ENCODE measurements at regions not wholly inside any gene's neighbourhood (a gene's known extent, or its start where the extent isn't known, plus 50 kb on each side); places are given as distances from the start of the nearest gene placed in this dataset.
"Not testable (repeated sequence)": the region's sequence is repeated elsewhere in the genome, so short reads cannot be mapped to it uniquely, and the experiment has no call there.

DNA sequence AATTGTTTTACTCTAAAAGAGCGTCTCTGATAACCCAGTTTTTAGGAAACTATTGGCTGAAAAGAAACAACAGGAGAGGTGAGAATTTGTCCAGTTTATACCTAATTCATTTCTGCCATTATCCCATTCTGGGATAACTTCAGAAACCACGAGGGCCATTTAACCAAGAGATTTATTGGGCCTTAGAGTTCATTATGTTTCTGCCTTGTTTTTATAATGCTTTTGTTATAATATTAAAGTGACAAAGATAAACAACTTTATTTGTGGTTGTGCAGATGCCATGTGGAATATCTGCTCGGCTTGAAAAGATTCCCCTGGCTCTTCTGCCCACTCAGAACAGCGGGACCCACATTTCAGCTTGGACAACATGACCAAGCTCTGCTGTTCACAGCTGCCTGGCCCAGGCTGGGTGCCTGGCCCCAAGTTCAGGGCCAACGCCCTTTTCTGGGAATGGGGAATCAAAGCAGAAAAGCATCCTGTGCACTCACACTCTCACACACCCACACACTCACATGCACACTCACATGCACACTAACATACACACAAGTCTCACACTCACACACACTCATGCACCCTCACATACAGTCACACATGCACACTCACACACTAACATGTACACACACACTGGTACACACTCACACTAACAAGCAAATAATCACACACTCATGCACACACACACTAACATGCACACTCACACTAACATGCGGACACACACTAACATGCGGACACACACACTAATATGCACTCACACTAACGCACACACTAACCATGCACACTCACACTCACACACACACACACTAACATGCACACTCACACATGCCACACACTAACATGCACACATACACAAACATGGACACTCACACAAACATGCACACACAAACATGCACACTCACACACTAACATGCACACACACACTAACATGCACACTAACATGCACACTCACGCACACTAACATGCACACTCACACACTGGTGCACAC is 86.7 kb upstream of the NEDD9 start:
- no peak for DNase-seq

DNA sequence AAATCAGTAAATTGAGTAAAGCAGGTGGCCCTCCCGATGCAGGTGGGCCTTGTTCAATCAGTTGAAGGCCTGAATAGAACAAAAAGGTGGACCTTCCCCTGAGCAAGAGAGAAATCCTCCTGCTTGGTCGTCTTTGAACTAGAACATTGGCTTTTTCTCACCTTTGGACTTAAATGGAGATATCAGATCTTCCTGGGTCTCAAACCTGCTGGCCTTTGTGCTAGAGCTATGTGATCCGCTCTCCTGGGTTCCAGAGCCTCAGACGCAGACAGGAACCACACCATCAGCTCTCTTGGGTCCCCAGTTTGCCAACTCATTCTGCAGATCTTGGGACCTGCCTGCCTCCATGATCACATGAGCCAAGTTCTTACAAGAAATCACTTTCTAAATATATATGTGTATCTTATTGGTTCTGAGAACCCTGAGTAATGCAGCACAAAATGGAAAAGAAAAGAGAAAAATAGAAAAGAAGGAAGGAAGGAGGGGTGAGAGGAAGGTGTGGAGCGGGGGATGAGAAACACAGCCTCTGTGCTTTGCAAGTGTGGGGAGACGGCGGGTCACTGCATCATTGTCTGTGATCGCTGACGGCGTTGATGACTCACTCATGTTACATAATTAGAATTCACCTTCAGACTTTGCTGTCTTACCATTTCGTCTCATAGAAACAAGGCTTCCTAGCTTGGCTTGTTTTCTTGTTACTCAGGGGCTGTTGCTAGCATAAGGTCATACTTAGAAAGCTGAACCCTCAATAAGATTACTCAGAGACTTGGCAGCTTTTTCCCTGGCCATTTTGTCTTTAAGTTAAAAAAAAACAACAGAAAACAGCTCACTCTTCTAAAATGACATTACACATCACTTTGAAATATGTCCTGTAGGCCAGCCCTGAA is 85.7 kb upstream of the NEDD9 start:
- DNase-seq: no peak

DNA sequence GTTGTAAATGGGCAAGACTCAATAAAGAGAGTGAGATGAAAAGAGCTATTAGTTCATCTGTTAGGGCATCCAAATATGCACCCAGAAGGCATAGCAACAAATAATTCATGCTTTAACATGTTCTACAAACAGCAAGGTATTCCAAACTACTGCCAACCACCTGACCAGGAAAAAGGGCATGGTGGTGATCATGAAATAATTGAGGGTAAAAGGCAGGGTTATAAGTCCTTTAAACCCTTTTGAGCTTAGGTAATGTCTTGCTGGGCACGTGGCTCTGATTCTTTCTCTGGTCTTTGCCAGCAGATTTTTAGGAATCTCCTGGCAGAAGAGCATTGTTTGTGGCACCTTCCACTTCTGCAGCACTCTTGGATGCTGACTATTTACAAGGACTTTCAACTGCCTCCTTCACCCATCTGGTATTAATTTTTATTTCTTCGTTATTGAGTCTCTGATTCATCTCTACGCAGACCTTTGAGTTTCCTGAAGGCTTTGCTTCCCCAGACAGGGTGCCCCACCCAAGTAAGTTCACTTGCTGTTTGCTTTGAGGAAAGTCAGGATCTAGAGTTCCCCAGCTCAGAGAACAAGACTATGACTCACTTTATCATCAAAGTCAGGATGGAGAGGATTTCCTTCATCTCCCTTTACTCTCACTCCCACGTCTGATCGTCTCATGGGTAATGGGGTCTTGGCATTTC is 83.4 kb upstream of the NEDD9 start:
- DNase-seq: no peak

DNA sequence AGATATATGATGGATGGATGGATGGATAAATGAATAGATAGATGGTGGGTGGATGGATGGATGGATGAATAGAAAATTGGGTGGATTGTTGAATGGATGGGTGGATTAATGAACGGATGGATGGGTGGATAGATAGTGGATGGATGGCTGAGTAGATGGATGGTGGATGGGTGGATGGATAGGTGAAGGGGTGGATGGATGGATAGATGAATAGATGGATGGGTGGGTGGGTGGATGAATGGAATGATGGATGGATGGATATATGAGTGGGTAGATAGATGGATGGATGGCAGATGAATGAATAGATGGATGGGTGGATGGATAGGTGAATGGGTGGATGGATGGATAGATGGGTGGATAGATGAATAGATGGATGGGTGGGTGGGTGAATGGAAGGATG is 80.7 kb upstream of the NEDD9 start:
- no peak for DNase-seq

DNA sequence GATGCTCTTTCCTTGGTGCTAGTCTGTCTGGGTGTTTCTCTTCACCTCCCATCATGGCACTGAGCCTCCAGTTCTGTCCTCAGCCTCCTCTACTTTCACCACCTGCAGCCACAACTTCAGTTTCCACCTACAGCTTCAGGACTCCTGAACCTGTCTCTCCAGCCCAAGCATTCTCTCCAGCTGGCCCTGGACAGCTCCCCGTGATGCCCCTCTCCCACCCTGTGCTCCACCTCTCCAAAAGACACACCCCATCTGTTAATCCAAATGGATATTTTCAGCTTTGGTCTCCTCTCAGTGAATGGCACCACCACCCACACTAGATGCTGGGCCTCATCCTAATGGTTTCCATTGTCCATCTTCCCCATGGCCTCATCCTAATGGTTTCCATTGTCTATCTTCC is 79.5 kb upstream of the NEDD9 start:
- DNase-seq: no peak

DNA sequence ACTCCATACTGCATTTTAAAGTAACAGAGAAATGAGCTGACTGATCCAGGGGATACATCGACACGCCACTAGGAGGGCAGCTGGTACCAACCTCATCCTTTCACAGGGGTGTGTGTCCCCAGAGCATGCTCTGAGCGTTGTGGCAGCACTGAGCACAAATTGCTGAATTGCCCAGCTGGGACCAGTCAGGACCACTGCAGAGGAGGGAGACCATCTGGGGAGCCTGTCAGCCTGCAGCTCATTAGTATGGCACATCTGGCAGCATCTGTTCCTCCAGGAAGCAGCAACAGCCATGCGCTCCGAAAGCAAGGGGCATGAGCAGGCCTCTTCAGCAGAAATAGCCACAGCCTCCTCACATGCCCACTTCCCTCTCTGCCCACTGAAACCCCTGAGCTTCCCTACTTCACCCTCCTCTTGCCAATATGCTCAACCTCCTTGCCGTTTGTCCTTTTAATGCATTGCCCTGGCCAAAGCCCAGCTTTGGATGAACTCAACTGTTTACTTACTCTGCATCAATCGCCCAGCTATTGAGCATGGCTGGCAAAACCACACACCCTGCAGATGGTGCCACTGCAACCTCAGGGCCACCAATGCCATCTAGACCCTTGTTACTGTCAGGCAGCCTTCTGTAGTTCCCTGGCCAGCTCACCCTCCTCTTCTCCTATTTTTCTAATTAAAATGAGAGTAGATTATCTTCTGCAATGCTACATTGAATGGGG is 77.6 kb upstream of the NEDD9 start:
- DNase-seq: no peak

DNA sequence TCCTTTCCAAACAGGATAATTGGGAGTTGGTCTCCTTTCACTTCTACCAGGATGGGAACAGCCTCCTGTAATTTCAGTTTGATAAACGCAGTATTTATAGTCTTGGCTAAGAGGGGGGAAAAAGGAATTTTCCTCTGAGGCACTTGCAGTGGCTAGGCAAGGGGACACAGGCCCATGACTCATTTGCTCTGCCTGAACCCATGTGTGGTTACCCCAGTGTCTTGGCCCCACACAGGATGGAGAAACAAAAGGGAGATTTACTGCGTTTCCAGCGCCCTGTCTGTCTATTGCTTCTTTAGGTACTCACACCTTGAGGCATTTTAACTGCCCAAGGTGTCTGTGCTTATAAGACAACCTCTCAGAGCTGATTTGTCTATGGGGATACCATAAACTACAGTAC is 74.8 kb upstream of the NEDD9 start:
- no peak for DNase-seq

DNA sequence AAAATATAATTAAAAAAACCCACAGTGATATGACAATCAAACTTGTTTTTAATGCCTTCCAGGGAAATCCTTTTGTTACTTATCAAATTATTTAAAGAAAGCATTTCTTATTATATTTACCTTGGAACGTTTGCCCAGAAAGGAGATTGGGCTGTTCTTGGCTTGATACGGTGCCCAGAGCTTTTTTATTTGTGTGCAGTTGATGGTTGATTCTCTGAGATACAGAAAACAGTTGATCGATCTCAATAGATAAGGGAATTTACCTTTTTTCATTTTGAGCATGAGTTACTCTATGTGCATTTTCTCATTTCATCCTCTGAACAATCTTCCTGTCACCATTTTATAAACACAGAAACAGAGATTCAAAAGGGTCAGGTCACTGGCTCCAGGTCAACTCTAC is 72.5 kb upstream of the NEDD9 start:
- no peak for DNase-seq

DNA sequence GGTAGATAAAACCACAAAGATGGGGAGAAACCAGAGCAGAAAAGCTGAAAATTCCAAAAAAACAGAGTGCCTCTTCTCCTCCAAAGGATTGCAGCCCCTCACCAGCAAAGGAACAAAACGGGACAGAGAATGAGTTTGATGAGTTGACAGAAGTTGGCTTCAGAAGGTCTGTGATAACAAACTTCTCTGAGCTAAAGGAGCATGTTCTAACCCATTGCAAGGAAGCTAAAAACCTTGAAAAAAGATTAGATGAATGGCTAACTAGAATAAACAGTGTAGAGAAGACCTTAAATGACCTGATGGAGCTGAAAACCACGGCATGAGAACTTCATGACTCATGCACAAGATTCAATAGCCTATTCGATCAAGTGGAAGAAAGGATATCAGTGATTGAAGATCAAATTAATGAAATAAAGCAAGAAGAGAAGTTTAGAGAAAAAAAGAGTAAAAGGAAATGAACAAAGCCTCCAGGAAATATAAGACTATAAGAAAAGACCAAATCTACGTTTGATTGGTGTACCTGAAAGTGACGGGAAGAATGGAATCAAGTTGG is 67.5 kb upstream of the NEDD9 start:
- DNase-seq: not testable (repeated sequence)

DNA sequence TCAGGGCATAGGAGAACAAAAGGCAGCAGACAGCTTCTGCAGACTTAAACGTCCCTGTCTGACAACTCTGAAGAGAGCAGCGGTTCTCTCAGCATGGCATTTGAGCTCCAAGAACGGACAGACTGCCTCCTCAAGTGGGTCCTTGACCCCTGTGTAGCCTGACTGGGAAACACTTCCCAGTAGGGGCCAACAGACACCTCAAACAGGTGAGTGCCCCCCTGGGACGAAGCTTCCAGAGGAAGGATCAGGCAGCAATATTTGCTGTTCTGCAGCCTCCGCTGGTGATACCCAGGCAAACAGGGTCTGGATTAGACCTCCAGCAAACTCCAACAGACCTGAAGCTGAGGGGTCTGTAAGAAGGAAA is 66.9 kb upstream of the NEDD9 start:
- not testable (repeated sequence) for DNase-seq

DNA sequence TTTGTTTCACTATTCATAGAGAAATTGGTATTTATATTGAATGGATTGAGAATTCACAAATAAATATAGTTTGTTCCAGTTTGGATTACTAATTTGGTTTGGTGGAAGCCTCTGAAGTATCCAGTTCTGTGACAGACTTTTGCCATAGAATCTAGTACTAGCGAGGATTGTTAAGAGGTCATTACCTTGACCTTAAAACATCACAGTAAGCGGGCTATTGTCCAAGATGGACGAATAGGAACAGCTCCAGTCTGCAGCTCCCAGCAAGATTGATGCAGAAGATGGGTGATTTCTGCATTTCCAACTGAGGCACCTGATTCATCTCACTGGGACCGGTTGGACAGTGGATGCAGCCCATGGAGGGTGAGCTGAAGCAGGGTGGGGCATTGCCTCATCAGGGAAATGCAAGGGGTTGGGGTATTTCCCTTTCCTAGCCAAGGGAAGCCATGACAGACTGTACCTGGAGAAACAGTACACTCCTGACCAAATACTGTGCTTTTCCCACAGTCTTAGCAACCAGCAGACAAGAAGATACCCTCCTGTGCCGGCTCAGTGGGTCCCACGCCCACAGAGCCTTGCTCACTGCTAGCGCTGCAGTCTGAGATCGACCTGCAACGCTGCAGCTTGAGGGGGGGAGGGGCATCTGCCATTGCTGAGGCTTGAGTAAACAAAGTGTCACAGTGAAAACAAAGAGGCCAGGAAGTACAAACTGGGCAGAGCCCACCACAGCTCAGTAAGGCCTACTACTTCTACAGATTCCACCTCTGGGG is 66.4 kb upstream of the NEDD9 start:
- DNase-seq: peak; percentile 29

DNA sequence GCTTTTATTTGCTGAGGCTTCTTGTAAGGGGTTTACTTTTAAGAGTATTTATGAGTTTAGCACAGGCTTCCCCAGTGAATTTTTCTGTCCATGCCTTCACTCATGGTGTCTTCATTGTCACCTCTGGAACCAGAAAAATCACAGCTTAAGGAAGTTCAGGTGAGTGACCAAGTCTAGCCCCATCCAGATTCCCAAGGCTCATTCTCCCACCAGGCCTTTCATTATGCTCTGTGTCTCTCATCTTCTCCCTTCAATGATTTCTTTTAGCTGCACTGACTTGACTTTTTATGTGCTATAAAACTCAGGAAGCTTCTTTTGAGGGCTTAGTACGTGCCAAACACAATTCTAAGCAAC is 64.9 kb upstream of the NEDD9 start:
- no peak for DNase-seq

DNA sequence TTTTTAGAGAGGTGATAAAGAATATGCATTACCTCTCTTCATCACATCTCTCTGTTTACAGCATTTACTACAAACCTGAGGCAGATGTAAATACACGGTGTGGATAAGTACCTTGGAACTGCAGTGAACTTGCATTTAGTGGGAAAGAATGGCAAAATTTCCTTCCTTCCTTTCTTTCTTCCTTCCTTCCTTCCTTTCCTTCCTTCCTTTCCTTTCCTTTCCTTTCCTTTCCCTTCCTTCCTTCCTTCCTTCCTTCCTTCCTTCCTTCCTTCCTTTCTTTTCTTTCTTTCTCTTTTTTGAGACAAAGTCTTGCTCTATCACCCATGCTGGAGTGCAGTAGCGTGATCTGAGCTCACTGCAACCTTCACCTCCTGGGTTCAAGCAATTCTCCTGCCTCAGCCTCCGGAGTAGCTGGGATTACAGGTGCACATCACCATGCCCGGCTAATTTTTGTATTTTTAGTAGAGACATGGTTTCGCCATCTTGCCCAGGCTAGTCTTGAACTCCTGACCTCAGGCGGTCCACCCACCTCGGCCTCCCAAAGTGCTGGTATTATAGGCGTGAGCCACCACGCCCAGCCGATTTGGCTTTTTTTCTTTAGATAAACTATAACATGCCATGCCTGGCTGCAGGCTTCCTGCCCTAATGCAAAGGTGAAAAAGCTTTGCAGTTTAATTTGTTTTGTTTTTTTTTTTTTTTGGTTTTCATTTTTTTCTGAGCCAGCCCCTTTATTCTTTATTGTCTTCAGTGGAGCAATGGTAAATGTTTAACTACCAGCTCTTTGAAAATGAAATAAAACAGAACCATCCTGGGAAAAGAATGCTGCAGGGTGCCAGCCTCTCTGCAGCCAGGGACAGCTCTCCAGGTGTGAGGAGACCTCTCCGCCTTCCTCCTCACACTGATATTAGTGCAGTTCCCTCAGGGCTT is 64.2 kb upstream of the NEDD9 start:
- DNase-seq: no peak

DNA sequence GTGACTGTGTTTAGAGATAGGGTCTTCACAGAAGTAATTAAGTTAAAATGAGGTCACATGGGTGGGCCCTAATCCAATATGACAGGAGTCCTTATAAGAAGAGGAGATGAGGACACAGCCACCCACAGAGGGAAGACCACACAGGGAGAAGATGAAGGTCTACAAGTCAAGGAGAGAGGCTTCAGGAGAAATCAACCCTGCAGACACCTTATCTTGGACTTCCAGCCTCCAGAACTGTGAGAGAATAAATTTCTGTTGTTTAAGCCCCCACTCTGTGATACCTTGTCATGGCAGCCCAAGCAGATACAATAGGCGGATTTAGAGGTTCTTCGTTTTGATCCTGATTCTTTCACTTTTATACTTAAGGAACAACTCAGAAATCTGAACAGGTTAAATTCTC is 63.5 kb upstream of the NEDD9 start:
- no peak for DNase-seq

DNA sequence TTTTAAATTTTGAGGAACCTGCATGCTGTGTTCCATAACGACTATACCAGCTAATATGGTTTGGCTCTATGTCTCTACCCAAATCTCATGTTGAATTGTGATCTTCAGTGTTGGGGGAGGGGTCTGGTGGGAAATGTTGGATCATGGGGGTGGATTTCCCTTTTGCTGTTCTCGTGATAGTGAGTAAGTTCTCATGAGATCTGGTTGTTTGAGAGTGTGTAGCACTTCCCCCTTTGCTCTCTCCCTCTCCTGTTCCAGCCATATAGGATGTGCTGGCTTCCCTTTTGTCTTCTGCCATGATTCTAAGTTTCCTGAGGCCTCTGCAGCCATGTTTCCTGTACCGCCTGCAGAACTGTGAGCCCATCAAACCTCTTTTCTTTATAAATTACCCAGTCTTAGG is 61.8 kb upstream of the NEDD9 start:
- DNase-seq: no peak

DNA sequence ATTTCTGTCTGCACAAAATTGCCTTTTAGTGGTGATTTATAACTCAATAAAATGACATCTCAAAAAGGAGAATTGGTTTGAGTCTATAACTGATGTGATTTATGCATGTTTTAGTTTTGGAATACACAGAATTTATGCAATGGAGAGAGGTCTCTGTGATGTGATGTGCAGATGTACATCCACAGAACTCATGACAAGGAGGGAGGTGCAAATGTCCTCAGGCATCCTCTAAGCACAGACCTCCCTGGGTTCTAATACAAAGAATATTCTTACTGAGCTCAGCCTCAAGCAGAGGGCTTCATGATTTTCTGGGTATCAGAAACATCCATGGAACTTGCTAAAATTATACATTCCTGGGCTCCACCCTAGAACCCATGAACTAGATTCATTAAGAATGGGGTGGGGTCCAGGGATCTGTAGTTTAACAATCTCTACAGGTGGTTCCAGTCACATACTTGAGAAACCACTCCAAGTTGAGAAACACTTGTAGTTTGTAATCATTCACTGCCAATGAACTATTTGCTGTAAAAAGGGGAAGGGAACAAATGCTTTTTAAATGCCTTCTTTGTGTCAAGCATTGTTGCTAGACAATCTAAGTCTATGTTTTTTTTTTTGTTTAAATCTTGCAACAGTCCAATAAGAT is 60.2 kb upstream of the NEDD9 start:
- no peak for DNase-seq

DNA sequence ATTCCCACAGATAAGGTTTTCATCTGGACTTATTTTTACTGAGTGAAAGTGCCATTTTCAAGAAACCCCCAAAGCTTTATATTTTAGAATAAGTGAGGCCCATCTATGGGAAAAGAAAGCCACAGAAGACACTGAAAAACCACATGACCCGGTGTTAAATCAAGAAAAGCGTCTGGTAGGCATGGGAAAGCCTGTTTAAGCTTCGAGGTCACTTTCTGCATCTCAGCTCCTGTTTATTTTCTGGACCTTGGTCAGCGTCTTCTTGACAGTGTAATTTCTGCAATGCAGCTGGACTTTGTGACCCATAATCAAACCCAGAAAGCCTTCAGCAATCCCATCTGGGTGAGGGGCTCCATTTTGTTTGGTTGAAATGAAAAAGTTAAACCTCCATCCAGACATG is 59.6 kb upstream of the NEDD9 start:
- no peak for DNase-seq

DNA sequence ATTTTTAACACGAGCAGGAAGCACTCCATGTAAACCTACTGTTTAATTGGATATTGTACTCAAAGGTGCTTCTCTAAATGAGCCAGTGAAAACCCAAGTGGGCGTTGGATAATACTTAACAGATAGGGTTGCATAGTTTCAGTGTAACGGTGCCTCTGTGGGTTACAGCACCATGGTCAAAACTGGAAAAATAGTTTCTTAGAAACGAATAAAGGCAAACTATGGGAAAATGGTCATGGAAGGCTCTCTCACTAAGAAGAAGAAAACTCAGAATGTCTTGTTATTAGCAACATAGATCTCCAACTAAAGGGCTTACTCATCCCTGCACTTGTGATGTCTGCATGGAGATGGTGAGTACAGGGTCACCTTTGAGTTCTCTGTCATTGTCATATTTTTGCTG is 59.1 kb upstream of the NEDD9 start:
- DNase-seq: no peak

DNA sequence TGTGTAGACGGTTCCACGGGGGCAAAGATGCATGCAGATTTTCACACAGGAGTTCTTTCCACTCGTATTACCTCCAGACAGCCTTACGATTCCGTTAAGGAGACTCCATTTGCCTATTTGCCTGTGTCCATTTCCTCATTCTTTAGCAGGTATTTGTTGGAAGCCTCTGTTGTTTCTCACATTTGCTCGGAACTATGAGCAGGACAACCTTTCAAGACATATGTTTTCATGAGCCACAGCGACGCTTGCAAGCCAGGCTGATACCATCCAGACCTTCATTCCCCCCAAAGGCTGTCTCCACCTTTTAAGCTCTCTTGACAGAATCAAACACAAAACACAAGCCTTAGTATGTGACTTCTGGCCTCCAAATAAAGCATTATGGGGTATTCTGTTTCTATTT is 57.6 kb upstream of the NEDD9 start:
- DNase-seq: no peak

DNA sequence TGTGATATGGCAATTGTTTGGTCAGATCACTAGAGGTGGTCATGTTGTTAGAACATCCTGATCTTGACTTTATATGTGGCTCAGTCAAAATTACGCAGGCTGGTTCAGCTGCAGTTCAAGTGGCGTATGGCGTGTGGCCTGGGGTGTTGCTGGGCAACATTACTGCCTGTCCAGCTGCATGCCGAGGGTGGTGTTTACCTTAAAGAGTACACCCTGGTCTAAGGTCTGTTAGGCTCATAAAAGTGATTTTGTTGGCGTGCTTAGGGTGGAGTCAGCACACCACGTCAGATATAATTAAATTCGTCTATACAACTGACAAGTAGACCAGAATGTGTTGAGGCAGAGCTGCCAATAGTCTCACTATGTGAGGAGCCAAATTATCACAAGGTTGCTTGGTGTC is 55.6 kb upstream of the NEDD9 start:
- DNase-seq: peak; percentile 83
